CD14-positive monocyte (primary cell): ENCODE measurements at regions not wholly inside any gene's neighbourhood (a gene's known extent, or its start where the extent isn't known, plus 50 kb on each side); places are given as distances from the start of the nearest gene placed in this dataset.

Source experiments
- DNase-seq, 3 donors: peaks; one replicate each; pipeline ENCODE4 v3.0.0-alpha.2; 2011 to 2022
- H2AFZ ChIP-seq: 2 replicates; pipeline ENCODE4 v1.6.0; 2012; ENCODE audit warnings: mild to moderate bottlenecking, low read depth, low read length, inconsistent platforms; ENCODE audit not compliant: insufficient read depth, poor library complexity, severe bottlenecking
- H3K27ac ChIP-seq, 2 donors: 1 replicate in 1 of 2; 2 replicates in 1 of 2; pipeline ENCODE4 v1.5.1; 2012 to 2013; ENCODE audit warnings: low read length in 2 of 2, control low read depth in 1 of 2, inconsistent platforms in 1 of 2, low read depth in 1 of 2, mild to moderate bottlenecking in 1 of 2
- H3K27me3 ChIP-seq, 2 donors: one replicate each; pipeline versions ENCODE4 v1.6.0 to v1.6.1; 2011 to 2013; ENCODE audit warnings: low read length in 2 of 2; ENCODE audit not compliant: control insufficient read depth in 2 of 2, insufficient read depth in 2 of 2
- H3K36me3 ChIP-seq, 2 donors: replicated peaks in 1 of 2; 1 replicate in 1 of 2; 2 replicates in 1 of 2; pipeline versions ENCODE4 v1.5.1 to v1.6.1; 2012 to 2013; ENCODE audit warnings: low read length in 2 of 2, control low read depth in 1 of 2, inconsistent platforms in 1 of 2, mild to moderate bottlenecking in 1 of 2; ENCODE audit not compliant: insufficient read depth in 2 of 2, control insufficient read depth in 1 of 2
- H3K4me1 ChIP-seq, 2 donors: 1 replicate in 1 of 2; 2 replicates in 1 of 2; pipeline versions ENCODE4 v1.5.1 to v1.6.1; 2012 to 2013; ENCODE audit warnings: low read length in 2 of 2, control low read depth in 1 of 2, inconsistent platforms in 1 of 2, mild to moderate bottlenecking in 1 of 2, moderate library complexity in 1 of 2; ENCODE audit not compliant: insufficient read depth in 2 of 2, control insufficient read depth in 1 of 2
- H3K4me2 ChIP-seq: replicated peaks from 2 replicates; pipeline ENCODE3; 2012; ENCODE audit warnings: low read length, moderate library complexity, mild to moderate bottlenecking; ENCODE audit not compliant: poor library complexity, severe bottlenecking; ENCODE audit errors: extremely low read depth
- H3K4me3 ChIP-seq, 3 experiments: fragments of 200-600 bp in 1 of 3; sonication (generic) in 1 of 3; replicated peaks in 1 of 3; 1 replicate in 2 of 3; 2 replicates in 1 of 3; pipeline ENCODE4 v1.5.1; 2011 to 2013; ENCODE audit warnings: low read length in 3 of 3, mild to moderate bottlenecking in 3 of 3, control low read depth in 2 of 3, low read depth in 2 of 3, inconsistent platforms in 1 of 3, moderate library complexity in 1 of 3
- H3K79me2 ChIP-seq: 2 replicates; pipeline ENCODE4 v1.6.0; 2012; ENCODE audit warnings: mild to moderate bottlenecking, control low read depth, inconsistent platforms, low read length, moderate library complexity; ENCODE audit not compliant: insufficient read depth
- H3K9ac ChIP-seq: 2 replicates; pipeline ENCODE4 v1.6.0; 2017; ENCODE audit warnings: low read length, mild to moderate bottlenecking; ENCODE audit not compliant: insufficient read depth, poor library complexity, severe bottlenecking
- H3K9me3 ChIP-seq, 2 donors: replicated peaks in 1 of 2; 1 replicate in 1 of 2; 2 replicates in 1 of 2; pipeline versions ENCODE4 v1.5.1 to v1.6.1; 2012 to 2013; ENCODE audit warnings: low read length in 2 of 2, control low read depth in 1 of 2; ENCODE audit not compliant: control insufficient read depth in 1 of 2, insufficient read depth in 1 of 2
- H4K20me1 ChIP-seq: 2 replicates; pipeline ENCODE4 v1.6.0; 2012; ENCODE audit warnings: mild to moderate bottlenecking, low read length, control low read depth, moderate library complexity; ENCODE audit not compliant: insufficient read depth
- H3K27ac Mint-ChIP-seq, 7 donors: one replicate each; pipeline ENCODE4 v1.8.0; 2020; ENCODE audit warnings: mild to moderate bottlenecking in 7 of 7, mixed read lengths in 7 of 7, moderate library complexity in 6 of 7, inconsistent platforms in 2 of 7
- H3K27me3 Mint-ChIP-seq, 3 donors: one replicate each; pipeline ENCODE4 v1.8.0; 2021 to 2022; ENCODE audit warnings: low read depth in 3 of 3, mild to moderate bottlenecking in 3 of 3, mixed read lengths in 3 of 3, moderate library complexity in 3 of 3, inconsistent platforms in 1 of 3
- H3K36me3 Mint-ChIP-seq, 2 donors: one replicate each; pipeline ENCODE4 v1.8.0; 2020; ENCODE audit warnings: mixed read lengths in 2 of 2, inconsistent platforms in 1 of 2, mild to moderate bottlenecking in 1 of 2
- H3K4me1 Mint-ChIP-seq: one replicate; pipeline ENCODE4 v1.8.0; 2020; ENCODE audit warnings: mild to moderate bottlenecking, mixed read lengths
- H3K4me3 Mint-ChIP-seq, 2 donors: one replicate each; pipeline ENCODE4 v1.8.0; 2020; ENCODE audit warnings: mild to moderate bottlenecking in 2 of 2, mixed read lengths in 2 of 2, moderate library complexity in 1 of 2
- H3K9me3 Mint-ChIP-seq, 7 donors: one replicate each; pipeline ENCODE4 v1.8.0; 2020 to 2022; ENCODE audit warnings: mixed read lengths in 7 of 7, mild to moderate bottlenecking in 6 of 7, moderate library complexity in 6 of 7, inconsistent platforms in 2 of 7
- CTCF ChIP-seq: fragments of 200-600 bp; IDR thresholded peaks from one replicate; pipeline ENCODE4 v1.8.0; 2022; ENCODE audit warnings: antibody characterized with exemption, mild to moderate bottlenecking
- WGBS: methylation state at CpG from one replicate; pipeline ENCODE4 v1.1.5; 2013; ENCODE audit warnings: missing lambda C conversion rate; ENCODE audit not compliant: insufficient coverage; 5-methylcytosine and 5-hydroxymethylcytosine counted together
- intact Hi-C, 2 donors: fragments of 100-400 bp; cut with micrococcal nuclease; formaldehyde crosslinking; loops; one replicate each; pipeline versions ENCODE4 v1.15.0 to v1.15.1; 2023

GRCh38 chr16:76835339-76835738 lies 355.7 kb upstream of the MON1B start:
- peaks cover 14 to 16% of the 10 kb centered on the region in 2 donors for H3K9me3 ChIP-seq
- Mint-ChIP-seq H3K9me3 (peaks cover 2 to 20% (median 11%) of the 10 kb centered on the region in 7 donors), H3K36me3 (no peaks in the 10 kb centered on the region), H3K4me1 (no peaks in the 10 kb centered on the region), H3K27me3 (no peaks in the 10 kb centered on the region), H3K4me3 (no peak overlapping the region), H3K27ac (no peak overlapping the region)
- no peak for TF ChIP-seq CTCF
- H3K4me3 ChIP-seq, result no peak overlapping the region
- H4K20me1 ChIP-seq, result no peaks in the 10 kb centered on the region
- H3K36me3 ChIP-seq, result no peaks in the 10 kb centered on the region
- no peak for DNase-seq
- intact Hi-C loops, result no loop called here
- H2AFZ ChIP-seq, result no peak overlapping the region
- H3K9ac ChIP-seq, result no peak overlapping the region
- no peaks in the 10 kb centered on the region for H3K79me2 ChIP-seq
- H3K4me1 ChIP-seq, result no peaks in the 10 kb centered on the region
- whole genome bisulfite sequencing, result no CpG with 5 or more reads among the region's 4 CpGs
- no peak overlapping the region for H3K4me2 ChIP-seq
- no peak overlapping the region for H3K27ac ChIP-seq
- H3K27me3 ChIP-seq, result no peaks in the 10 kb centered on the region

GRCh38 chr16:76835779-76836300 lies 355.1 kb upstream of the MON1B start:
- no peaks in the 10 kb centered on the region for H3K36me3 Mint-ChIP-seq
- no peaks in the 10 kb centered on the region for H3K4me1 ChIP-seq
- intact Hi-C loops, result no loop called here
- no peak overlapping the region for H3K4me3 ChIP-seq
- H3K9me3 ChIP-seq, result peaks cover 14 to 16% of the 10 kb centered on the region in 2 donors
- no peak for TF ChIP-seq CTCF
- no peaks in the 10 kb centered on the region for H3K79me2 ChIP-seq
- no peak for DNase-seq
- no peak overlapping the region for H2AFZ ChIP-seq
- no peaks in the 10 kb centered on the region for H3K27me3 Mint-ChIP-seq
- H4K20me1 ChIP-seq, result no peaks in the 10 kb centered on the region
- no peaks in the 10 kb centered on the region for H3K36me3 ChIP-seq
- H3K4me2 ChIP-seq, result no peak overlapping the region
- H3K4me1 Mint-ChIP-seq, result no peaks in the 10 kb centered on the region
- H3K9ac ChIP-seq, result no peak overlapping the region
- H3K27me3 ChIP-seq, result no peaks in the 10 kb centered on the region
- H3K27ac ChIP-seq, result no peak overlapping the region
- no CpG with 5 or more reads among the region's 5 CpGs for WGBS
- peaks cover 2 to 20% (median 11%) of the 10 kb centered on the region in 7 donors for H3K9me3 Mint-ChIP-seq
- H3K4me3 Mint-ChIP-seq, result no peak overlapping the region
- no peak overlapping the region for H3K27ac Mint-ChIP-seq
